GM13977 (cell line): ENCODE measurements at regions not wholly inside any gene's neighbourhood (a gene's known extent, or its start where the extent isn't known, plus 50 kb on each side); places are given as distances from the start of the nearest gene placed in this dataset.

Experiments used
- DNase-seq: peaks from one replicate; pipeline ENCODE4 v3.0.0; 2012; ENCODE audit warnings: low spot score
- in situ Hi-C: fragments of 300-500 bp; cut with MboI; formaldehyde crosslinking; loops from one replicate; pipeline ENCODE4 v1.12.0; 2022; ENCODE audit warnings: low sequenced_read_pairs, low pct_unique_long_range_greater_than_20kb, mixed read lengths, inconsistent platforms; ENCODE audit not compliant: unreplicated experiment
- TF ChIP-seq, protein P1 (sequence below): IDR thresholded peaks from 2 replicates; pipeline ENCODE4 v1.5.1; 2012; ENCODE audit warnings: mild to moderate bottlenecking, control low read depth; ENCODE audit not compliant: insufficient read depth; ENCODE audit errors: extremely low read depth, missing control alignments

DNA sequence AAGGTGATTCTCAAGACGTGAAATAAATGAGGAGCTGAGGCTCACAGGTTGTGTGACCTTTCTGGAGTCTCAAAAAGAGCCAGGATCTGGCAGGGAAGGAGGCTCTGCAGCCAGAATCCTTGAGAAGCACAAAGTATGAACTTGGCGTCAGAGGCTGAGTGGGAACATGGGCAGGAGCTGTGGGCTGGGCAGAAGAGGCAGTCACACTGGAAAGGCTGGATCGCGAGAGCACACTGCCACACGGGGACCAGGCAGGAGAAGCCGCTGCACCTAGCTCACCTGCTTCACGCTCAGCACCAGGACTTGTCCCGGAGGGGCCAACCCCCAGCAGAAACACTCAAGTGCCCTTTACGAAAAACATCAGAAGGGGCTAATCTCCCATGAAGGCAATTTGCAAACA, 535.0 kb downstream of the TNS3 start:
- TF ChIP-seq, protein P1, sequence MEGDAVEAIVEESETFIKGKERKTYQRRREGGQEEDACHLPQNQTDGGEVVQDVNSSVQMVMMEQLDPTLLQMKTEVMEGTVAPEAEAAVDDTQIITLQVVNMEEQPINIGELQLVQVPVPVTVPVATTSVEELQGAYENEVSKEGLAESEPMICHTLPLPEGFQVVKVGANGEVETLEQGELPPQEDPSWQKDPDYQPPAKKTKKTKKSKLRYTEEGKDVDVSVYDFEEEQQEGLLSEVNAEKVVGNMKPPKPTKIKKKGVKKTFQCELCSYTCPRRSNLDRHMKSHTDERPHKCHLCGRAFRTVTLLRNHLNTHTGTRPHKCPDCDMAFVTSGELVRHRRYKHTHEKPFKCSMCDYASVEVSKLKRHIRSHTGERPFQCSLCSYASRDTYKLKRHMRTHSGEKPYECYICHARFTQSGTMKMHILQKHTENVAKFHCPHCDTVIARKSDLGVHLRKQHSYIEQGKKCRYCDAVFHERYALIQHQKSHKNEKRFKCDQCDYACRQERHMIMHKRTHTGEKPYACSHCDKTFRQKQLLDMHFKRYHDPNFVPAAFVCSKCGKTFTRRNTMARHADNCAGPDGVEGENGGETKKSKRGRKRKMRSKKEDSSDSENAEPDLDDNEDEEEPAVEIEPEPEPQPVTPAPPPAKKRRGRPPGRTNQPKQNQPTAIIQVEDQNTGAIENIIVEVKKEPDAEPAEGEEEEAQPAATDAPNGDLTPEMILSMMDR = no peak
- in situ Hi-C loops = no loop called here

DNA sequence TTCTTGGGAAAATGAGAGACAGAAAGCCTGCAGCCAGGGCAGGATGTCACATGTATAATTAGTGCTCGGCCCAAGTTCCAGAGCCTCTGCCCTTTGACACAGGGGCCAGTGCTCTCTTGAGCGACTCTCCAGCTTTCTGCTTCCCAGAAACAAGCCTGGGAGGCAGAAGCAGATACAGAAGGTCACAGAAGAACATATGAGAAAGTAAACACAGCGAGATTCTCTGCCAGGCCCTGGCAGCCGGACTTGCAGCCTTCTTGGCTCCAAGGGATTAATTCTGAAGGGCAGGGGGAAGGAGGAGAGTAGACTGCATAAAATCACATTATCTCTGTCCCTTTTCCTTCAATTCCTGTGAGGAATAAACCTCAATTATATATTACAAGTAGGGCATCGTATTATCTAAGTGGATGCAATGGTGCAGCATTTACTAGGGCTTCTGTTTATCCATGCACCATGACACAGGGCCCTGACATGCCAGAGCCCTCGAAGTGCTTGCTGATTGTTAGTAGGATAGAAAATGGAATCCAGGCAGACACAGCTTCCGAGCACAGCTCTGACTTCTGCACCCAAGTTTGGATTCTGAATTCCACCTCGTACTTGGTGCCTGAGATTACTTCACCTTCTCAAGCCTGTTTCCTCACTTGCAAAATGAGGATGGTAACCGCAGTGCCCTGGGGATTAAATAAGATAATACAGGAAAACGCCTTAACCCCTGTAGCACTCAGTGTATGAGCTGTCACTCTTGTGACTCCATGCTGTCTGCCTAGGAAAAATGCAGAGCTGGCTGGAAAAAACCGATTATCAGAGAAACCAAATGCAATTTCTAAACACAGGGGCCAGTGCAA, 536.5 kb downstream of the TNS3 start:
- in situ Hi-C loops = no loop called here
- DNase-seq = no peak

More for the DNA sequence above, 535.0 kb downstream of the TNS3 start:
- DNase-seq = no peak

DNA sequence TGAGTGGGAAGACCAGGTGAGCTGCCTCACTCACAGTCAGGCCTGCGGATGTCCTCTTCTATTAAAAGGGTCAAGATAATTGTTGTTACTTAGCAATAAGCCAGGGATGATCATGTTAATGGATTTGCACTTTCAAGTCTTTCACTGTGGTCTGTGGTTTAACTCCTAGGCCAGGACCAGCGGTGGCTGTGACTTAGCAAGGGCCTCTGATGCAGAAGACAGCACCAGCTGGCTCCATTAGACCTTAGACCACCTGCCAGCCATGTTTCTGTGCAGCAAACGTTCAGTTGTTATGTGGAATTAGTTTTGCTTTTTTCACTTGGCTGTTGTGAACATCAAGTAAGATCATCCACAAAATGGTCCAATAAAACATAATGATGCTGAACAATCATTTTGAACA, 537.3 kb downstream of the TNS3 start:
- DNase-seq = no peak
- in situ Hi-C loops = no loop called here
- TF ChIP-seq, protein P1 = no peak

More for the DNA sequence above, 536.5 kb downstream of the TNS3 start:
- TF ChIP-seq, protein P1 = no peak

DNA sequence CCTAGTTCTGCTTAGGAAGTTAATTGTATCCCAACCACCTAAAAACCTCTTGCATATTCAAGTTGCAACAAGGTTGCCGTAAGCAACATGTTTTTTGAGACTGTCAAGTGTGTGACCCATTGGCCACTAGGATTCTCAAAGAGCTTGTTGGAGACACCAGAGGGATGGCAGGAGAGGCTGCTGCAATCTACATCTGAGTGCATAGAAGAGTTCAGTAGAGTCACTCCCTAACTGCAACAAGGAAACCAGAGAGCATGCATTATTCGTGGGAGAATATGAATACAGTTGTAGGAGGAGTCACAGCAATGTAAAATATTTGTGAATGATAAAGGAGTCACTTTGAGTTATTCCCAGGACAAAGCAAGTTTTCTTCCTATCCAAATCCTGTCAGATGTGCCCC, 538.6 kb downstream of the TNS3 start:
- in situ Hi-C loops = no loop called here
- DNase-seq = no peak
- TF ChIP-seq, protein P1 = no peak

DNA sequence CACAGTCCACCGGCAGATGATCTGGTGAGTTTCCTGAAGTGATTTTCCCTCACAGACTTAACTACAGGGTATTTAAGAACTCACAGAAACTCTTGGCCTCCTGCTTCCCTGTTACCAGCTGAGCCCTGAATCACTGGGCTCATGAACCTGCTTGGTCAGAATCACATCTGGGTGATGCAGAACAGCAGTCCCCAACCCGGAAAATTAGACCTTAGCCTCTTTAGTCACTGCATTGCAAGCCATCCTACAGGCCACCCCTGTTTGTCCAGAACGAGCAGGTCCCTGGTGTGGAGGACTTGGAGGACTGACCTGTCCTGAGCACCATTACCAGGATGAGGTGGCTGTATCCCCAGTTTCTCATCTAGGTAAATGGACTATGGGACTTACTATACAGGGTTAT, 539.2 kb downstream of the TNS3 start:
- in situ Hi-C loops = no loop called here
- TF ChIP-seq, protein P1 = no peak
- DNase-seq = no peak

DNA sequence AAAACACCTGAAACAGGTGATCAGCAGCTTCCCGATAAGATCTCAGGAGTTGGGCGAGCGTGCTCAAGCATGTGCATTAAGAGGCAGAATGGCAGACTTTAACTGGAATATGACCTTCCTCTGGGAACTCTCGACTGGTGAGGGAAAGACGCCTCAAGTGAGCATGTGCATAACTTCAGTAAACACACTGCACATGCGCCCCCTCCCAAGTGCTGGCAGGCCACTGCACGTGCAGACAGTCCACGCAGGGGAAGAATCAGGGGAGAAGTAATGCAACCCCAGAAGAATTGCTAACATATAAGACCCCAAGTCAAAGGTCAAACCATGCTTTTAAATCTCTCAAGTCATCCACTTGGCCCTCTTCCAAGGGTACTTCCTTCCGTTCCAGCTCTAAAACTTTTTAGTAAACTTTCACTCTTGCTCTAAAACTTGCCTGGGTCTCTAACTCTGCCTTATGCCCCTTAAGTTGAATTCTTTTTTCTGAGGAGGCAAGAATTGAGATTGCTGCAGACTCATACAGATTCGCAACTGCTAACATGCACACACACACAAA, 541.0 kb downstream of the TNS3 start:
- in situ Hi-C loops = no loop called here
- TF ChIP-seq, protein P1 = no peak
- no peak for DNase-seq
